T-helper 1 cell treated with Interleukin-12 subunit alpha and Interleukin-12 subunit beta and Interleukin-4 antibody, amounts not matched to agents 30 μg/mL and 1 μg/mL, for 36 hours (primary cell): ENCODE measurements at regions not wholly inside any gene's neighbourhood (a gene's known extent, or its start where the extent isn't known, plus 50 kb on each side); places are given as distances from the start of the nearest gene placed in this dataset.

ENCODE experiments used
- H3K27ac Mint-ChIP-seq: one replicate; pipeline ENCODE4 v1.8.0; 2021; ENCODE audit warnings: mild to moderate bottlenecking, mixed read lengths
- H3K27me3 Mint-ChIP-seq: one replicate; pipeline ENCODE4 v1.8.0; 2021; ENCODE audit warnings: low read depth, mixed read lengths
- H3K36me3 Mint-ChIP-seq: one replicate; pipeline ENCODE4 v1.8.0; 2021; ENCODE audit warnings: low read depth, mixed read lengths
- H3K4me1 Mint-ChIP-seq: one replicate; pipeline ENCODE4 v1.8.0; 2021; ENCODE audit warnings: low read depth, mixed read lengths
- H3K4me3 Mint-ChIP-seq: one replicate; pipeline ENCODE4 v1.8.0; 2021; ENCODE audit warnings: mild to moderate bottlenecking, moderate library complexity, mixed read lengths
- H3K9me3 Mint-ChIP-seq: one replicate; pipeline ENCODE4 v1.8.0; 2021; ENCODE audit warnings: mixed read lengths

DNA sequence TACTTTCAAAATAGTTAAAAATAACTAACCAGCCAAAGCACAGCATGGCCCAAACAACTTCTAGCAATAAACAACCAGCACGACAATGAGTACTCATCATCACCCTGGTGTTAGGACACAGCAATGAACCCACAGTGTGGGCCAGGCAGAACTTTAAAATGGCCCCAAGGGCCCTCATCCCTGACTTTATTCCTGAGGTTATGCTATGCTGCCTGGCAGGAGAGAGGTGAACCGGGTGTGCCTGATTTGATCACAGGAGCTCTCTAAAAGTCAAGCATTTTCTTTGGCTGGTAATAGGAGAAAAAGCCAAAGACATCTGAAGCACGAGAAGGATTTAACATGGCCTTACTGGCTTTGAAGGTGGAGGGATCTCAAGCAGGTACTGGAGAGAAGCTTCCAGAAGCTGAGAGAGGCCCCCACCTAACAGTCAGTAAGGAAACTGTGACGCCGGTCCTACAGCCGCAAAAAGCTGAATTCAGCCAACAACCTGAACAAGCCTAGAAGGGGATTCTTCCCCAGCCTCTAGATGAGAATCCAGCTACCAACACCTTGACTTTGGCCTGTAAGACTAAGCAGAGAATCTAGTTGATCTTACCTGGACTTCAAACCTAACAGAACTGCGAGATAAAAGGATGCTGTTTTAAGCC lies 115.4 kb downstream of the DDX1 start:
- Mint-ChIP-seq H3K36me3 (no peaks in the 10 kb centered on the region), H3K4me1 (no peaks in the 10 kb centered on the region), H3K9me3 (no peaks in the 10 kb centered on the region), H3K27ac (no peak overlapping the region), H3K27me3 (no peaks in the 10 kb centered on the region), H3K4me3 (no peak overlapping the region)

DNA sequence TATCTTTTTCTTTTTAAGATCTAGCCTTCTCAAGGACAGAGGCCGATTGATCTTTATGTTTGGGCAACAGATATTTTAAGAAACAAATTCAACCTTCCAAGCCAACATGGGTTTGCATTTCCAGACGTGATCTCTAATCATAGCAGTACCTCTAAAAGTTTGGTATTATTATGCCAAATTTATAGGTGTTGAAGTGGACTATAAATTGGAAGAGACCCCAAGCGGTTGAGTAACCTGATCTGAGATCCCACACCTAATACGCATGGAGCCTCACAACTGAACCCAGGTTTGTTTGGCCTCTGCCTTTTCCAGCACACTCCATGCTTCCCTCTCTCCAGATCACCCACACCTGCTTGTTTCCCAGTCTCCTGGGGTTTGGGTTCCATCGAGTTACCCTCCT lies 116.5 kb downstream of the DDX1 start:
- no peak overlapping the region for H3K4me3 Mint-ChIP-seq
- no peaks in the 10 kb centered on the region for H3K36me3 Mint-ChIP-seq
- H3K9me3 Mint-ChIP-seq = no peaks in the 10 kb centered on the region
- H3K27ac Mint-ChIP-seq = no peak overlapping the region
- no peaks in the 10 kb centered on the region for H3K27me3 Mint-ChIP-seq
- H3K4me1 Mint-ChIP-seq = no peaks in the 10 kb centered on the region

DNA sequence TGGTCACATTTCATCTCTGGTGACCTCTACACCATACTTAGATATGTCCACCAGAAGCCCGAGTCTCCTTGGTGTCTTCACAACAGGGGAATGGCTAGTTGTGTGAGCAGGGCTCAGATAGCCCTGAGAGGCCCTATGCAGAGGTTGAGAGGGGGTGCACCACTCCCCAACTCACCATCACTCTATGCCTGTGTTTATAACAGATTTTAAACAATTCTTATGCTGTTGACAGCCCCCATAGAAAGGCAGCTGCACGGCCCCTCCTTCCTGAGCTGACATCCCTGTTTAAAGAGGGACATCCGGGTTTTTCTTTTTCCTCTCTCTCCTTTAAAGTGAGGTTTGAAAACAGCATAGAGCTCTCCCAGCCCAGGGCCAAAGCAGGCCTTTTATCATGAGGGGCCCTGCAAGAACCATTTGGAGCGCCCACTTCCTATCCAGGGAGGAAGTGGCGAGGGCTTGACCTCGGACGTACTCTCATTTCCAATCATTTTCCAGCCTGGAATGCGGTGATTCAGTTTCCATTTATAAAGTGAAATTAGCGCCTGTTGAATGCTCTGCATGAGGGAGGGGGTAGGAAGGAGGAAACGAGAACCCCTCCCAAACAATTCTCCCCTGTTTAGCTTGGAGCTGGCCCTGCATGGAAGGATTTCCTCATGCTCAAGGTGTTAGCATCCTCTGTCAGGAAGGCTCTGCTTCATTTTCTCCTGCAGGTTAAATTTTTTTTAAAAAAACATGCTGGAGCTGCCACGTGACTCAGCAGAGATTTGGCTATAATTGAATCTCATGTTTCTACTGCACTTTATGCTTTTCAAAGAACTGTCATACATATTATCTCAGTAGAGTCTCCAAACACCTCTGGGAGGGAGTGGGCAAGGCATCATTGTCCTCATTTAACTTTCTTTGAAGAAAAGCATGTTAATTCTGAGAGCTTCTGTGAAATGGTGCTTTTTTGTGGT lies 117.5 kb downstream of the DDX1 start:
- H3K36me3 Mint-ChIP-seq = no peaks in the 10 kb centered on the region

DNA sequence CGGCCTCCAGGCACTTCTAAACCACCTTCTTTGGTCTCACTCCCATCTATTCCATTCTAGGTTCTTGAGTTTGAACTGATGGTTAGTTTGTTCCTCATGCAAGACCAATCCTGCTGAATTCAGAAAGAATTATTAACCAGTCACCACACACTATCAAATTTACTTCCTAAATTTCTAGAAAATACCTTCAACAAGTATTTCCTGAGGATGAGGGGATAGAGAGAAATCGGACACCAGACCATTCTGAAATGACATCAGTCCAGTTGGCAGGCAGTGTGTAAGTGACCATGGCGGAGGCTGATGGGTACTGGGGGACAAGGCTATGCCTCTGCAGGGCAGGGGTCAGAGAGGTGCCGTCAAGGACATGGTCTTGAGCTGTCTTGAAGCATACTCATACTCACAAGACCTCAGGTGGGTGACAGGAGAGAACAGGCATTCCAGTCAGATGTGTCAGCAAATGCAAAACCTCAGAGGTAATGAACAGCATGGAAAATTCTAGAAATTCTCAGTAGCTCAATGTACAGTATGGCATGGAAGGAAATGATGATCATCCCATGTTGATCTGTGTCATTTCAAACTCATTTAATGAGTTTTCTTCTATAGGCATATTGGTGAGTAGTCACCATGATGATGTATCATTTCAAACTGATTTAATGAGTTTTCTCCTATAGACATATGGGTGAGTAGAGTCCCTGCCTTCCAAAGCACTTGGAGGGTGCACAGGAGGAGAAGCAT lies 119.6 kb downstream of the DDX1 start:
- Mint-ChIP-seq H3K27ac (no peak overlapping the region), H3K36me3 (no peaks in the 10 kb centered on the region), H3K27me3 (no peaks in the 10 kb centered on the region), H3K4me1 (no peaks in the 10 kb centered on the region), H3K9me3 (no peaks in the 10 kb centered on the region), H3K4me3 (no peak overlapping the region)

More for the DNA sequence above, 117.5 kb downstream of the DDX1 start:
- Mint-ChIP-seq H3K27ac (no peak overlapping the region), H3K4me1 (no peaks in the 10 kb centered on the region), H3K9me3 (no peaks in the 10 kb centered on the region), H3K4me3 (no peak overlapping the region), H3K27me3 (no peaks in the 10 kb centered on the region)

DNA sequence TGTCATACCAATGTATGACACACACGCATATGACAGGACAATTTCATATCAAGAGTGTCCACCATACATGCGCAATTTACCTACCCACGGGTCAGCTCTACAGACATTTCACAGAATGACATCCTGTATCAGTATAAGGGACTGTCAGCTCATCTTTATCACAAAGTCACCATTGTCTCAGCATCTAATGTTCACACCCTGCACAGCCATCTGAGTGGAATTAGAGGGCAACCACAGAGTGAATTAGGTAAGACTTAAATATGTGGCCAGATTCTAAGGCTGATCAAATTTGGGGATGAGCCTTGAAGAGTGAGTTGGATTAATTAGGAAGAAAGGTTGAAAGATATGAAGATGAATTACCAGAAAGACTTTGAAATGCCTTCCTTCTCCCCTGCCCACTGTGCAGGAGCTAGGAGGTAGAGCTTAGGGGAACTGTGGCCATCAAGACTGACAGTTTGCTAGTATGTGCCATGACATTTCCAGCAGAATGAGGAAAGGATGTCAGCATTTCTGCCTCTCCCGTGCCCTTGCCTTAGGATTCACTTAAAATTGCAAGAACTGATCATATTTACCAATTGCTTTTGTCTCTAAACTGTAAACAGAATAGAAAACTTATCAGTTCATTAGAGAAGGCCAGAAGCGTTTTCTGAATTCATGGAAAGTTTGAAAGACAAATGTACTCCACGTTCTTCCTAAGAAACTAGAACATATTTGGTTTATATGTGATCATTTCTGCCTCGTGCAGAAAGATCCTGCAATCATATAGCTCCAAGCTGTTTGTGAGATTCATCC lies 121.1 kb downstream of the DDX1 start:
- H3K36me3 Mint-ChIP-seq = no peaks in the 10 kb centered on the region

DNA sequence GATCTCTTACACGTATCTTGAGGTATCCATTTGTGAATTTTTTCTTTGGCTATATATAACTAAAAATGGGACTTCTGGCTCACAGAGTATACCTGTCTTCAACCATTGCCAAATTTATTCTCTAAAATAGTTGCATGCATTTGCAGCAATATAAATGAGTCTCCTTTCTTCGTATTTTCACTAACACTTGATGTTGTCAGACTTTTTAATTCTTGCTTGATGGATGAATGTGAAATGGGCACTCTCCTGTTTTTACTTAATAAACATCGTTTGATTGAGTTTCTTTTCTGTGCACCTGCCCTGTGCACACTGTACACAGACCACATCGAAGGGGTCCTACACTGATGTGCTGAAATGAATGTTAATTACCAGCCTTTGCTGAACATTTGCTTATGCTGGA lies 121.8 kb downstream of the DDX1 start:
- Mint-ChIP-seq H3K27me3 (no peaks in the 10 kb centered on the region), H3K4me3 (no peak overlapping the region), H3K4me1 (no peaks in the 10 kb centered on the region), H3K27ac (no peak overlapping the region), H3K36me3 (no peaks in the 10 kb centered on the region), H3K9me3 (no peaks in the 10 kb centered on the region)

More for the DNA sequence above, 121.1 kb downstream of the DDX1 start:
- Mint-ChIP-seq H3K27ac (no peak overlapping the region), H3K9me3 (no peaks in the 10 kb centered on the region), H3K27me3 (no peaks in the 10 kb centered on the region), H3K4me3 (no peak overlapping the region), H3K4me1 (no peaks in the 10 kb centered on the region)

DNA sequence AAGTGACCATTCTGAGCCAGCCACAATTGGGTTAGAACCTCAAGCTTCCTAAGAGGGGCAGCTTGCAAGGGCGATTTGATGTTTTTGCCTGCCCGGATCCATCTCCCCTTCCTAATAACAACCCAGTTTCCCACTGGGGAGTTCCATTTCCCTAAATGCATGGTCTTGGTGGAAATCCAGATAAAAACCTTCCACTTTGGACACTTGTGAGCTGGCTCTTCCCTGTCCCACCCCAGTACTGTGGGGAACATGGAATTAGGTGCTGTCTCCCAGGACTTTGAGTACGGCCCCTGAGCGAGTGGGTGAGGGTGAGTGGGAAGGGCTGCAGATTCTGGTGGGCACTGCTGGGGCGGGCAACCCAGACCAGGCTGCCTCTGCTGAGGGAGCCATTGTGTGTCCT lies 122.3 kb downstream of the DDX1 start:
- Mint-ChIP-seq H3K4me1 (no peaks in the 10 kb centered on the region), H3K27ac (no peak overlapping the region), H3K27me3 (no peaks in the 10 kb centered on the region), H3K36me3 (no peaks in the 10 kb centered on the region), H3K4me3 (no peak overlapping the region), H3K9me3 (no peaks in the 10 kb centered on the region)

DNA sequence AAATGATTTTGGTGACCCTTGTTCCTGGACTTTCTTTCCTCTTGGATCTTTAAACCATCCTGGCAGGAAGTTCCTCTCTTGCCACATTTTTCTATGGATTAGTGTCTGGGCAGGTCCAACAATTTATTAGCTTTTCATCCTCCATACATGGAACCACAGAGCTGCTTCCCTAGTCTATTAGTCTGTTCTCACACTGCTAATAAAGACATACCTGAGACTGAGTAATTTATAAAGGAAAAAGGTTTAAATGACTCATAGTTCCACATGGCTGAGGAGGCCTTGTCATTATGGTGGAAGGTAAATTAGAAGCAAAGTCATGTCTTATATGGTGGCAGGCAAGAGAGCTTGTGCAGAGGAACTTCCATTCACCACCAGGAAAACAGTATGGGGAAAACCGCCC lies 122.9 kb downstream of the DDX1 start:
- H3K4me1 Mint-ChIP-seq = no peaks in the 10 kb centered on the region
- H3K27me3 Mint-ChIP-seq = no peaks in the 10 kb centered on the region
- H3K4me3 Mint-ChIP-seq = no peak overlapping the region
- no peaks in the 10 kb centered on the region for H3K36me3 Mint-ChIP-seq
- H3K9me3 Mint-ChIP-seq = no peaks in the 10 kb centered on the region
- no peak overlapping the region for H3K27ac Mint-ChIP-seq

DNA sequence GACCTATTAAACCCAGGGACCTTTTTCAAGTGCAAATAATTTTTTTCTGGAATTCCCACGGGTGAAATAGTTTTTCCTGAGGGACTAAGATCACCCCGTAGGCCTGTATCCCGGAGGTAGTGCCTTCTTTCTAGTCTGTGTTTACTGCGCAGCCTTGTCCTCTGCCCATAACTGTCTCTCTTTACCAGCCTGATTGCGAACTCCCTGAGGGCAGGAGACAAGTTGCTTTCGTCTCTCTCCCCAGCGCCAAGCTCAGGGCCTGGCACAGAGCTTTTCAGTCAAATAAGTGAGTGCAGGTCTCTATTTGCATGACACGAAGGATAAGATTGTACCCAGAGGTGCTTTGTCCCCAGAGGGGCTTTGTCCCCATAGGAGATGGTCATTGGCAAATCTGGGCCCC lies 123.9 kb downstream of the DDX1 start:
- Mint-ChIP-seq H3K4me3 (no peak overlapping the region), H3K27me3 (no peaks in the 10 kb centered on the region), H3K9me3 (no peaks in the 10 kb centered on the region), H3K36me3 (no peaks in the 10 kb centered on the region), H3K4me1 (no peaks in the 10 kb centered on the region), H3K27ac (no peak overlapping the region)

DNA sequence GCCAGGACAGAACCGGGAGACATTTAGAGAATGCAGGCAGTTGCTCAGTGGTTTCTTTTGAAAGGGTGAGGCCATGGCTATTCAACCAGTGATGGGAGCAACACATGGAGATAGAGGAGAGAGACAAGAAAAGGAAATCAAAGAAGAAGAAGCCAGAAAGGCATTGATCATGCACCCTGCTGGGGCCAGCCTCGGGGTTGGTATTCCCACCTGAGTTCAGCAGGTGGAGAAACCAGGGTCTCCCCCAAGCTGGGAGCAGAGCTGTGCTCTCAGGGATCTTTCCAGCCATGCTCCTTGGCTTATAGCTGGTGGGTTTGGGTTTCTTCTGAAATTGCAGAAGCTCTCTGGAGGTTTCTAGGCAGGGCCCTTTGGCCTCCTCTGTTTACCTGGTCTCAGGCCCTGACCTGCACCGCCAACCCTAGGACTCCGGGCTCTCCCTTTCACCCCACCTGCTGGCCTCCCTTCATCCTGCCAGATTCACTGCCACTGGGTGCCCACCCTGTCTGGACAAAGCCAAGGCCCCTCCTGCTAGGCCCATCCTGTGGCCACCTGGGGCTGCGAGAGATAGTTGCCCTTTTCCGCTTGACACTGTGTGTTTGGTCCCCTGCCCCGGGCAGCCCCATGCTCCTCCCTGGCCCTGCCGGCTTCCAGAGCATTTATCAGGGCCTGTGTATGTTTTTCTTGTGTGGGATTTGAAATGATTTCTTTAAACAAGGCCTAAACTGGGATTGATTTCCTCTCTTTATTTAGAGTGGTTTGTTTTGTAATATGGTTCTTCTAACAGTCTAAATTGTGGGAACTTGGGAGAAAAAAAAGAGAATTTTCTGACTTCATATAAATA lies 126.7 kb downstream of the DDX1 start:
- Mint-ChIP-seq H3K9me3 (no peaks in the 10 kb centered on the region), H3K27me3 (no peaks in the 10 kb centered on the region), H3K4me3 (no peak overlapping the region), H3K4me1 (no peaks in the 10 kb centered on the region), H3K27ac (no peak overlapping the region), H3K36me3 (no peaks in the 10 kb centered on the region)

DNA sequence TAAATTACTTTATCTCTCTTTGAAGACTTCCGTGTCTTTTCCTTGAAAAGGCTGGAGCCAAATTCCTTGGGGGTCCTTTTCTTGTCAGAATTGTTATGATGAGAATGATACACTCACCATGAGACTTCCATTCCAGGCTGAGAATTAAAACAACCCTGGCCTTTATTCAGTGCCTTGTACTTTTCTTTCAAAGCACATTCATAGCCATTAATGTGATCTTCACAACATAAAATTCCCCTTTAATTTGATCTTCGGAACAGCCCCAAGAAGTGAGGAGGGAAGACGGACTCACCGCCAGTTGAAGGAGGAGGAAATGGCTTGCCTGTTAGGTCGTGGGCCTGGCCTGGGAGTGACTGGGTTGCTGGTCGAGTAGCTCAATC lies 127.3 kb downstream of the DDX1 start:
- Mint-ChIP-seq H3K27ac (no peak overlapping the region), H3K27me3 (no peaks in the 10 kb centered on the region), H3K9me3 (no peaks in the 10 kb centered on the region), H3K4me3 (no peak overlapping the region), H3K36me3 (no peaks in the 10 kb centered on the region), H3K4me1 (no peaks in the 10 kb centered on the region)

DNA sequence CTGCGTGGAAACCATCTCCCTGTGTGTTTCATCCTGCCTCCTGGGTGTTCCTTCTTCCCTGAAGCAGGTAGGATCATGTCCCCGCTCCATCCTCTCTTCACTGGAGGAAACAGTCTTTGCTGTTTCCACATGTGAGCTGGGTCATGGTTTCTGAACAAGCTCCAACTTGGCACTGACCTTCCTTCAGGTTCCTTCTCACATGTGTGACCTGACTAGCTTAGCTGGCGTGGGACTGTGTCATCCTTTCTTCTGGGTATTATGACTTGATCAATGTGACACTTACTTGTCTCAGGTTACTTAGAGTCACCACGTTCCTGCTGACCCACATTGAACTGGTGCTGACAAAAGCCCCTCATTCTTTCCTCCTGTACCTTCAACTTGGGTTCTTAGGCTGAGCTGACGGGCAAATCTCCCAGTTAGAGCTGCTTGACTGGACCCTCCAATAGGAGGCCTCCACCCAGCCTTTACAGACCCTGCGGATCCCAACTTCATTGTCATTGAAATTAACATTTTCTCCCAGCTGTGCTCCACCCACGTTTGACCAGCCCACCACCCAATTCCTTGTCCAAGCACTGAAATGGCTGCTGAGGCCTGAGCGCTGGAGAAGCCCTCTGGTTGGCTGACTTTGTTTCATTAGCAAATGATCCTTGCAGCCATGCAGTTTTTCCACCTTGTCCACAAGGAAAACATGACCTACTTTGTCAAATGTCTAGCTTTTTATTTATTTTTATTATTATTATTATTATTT lies 128.1 kb downstream of the DDX1 start:
- Mint-ChIP-seq H3K36me3 (no peaks in the 10 kb centered on the region), H3K4me1 (no peaks in the 10 kb centered on the region), H3K9me3 (no peaks in the 10 kb centered on the region), H3K27ac (no peak overlapping the region), H3K27me3 (no peaks in the 10 kb centered on the region), H3K4me3 (no peak overlapping the region)
